NCI-H510A (cell line): ENCODE measurements at regions not wholly inside any gene's neighbourhood (a gene's known extent, or its start where the extent isn't known, plus 50 kb on each side); places are given as distances from the start of the nearest gene placed in this dataset.
"Not testable (repeated sequence)": the region's sequence is repeated elsewhere in the genome, so short reads cannot be mapped to it uniquely, and the experiment has no call there.

Experiments
- DNase-seq: peaks from one replicate; lab custom pipeline; 2025; lab: John Stamatoyannopoulos, UW

GRCh38 chr9:129545876-129546275 lies 75.0 kb downstream of the C9orf50 start:
- DNase-seq = not testable (repeated sequence)

DNA sequence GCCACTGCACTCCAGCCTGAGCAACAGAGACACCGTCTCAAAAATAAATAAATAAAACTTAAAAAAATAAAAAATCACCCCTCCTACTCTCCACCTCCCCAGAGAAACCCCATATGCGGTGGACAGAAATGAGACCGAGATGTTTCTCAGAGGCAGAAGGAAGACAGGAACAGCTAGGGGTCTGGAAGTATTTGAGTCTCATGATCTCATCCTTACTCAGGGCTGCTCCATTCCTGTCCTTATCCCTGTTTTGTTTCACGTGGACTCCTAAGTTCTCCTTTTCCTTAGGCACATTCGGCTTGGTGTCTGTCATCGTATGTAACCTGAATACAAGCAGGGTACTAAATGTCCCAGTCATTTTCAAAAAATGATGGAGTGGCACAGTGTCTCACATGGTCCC lies 76.1 kb downstream of the C9orf50 start:
- DNase-seq = no peak

GRCh38 chr9:129542741-129543140 lies 78.2 kb downstream of the C9orf50 start:
- no peak for DNase-seq

- no peak for DNase-seq
Observed at GRCh38 chr9:129541270-129541669, 79.6 kb downstream of the C9orf50 start.

DNA sequence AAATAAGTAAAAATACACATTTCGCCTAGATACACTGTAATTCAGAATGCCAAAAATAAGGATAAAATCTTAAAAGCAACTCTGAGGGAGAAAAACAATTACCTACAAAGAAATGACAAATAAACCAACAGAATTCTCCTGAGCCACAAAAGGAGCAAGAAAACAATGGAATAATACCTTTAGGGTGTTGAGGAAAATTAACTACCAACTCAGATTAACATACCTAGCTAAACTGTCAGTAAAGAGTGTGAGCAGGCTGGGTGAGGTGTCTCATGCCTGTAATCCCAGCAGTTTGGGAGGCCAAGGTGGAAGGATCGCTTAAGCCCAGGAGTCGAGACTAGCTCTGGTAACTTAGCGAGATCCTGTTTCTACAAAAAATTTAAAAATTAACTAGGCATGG lies 81.5 kb downstream of the C9orf50 start:
- DNase-seq = no peak

GRCh38 chr9:129531860-129532402 lies 89.0 kb downstream of the C9orf50 start:
- DNase-seq = not testable (repeated sequence)

DNA sequence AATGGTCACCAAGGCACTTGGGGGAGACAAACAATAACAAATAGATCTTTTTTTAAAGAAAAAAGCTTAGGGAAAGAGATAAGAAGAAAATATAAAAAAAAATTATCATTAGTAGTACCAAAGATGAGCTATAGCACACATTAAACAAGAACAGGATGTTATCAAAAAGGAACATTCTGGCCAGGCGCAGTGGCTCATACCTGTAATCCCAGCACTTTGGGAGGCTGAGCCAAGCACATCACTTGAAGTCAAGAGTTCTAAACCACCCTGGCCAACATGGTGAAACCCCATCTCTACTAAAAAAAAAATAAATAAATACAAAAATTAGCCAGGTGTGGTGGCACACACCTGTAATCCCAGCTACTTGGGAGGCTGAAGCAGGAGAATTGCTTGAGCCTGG lies 92.9 kb downstream of the C9orf50 start:
- DNase-seq = not testable (repeated sequence)

DNA sequence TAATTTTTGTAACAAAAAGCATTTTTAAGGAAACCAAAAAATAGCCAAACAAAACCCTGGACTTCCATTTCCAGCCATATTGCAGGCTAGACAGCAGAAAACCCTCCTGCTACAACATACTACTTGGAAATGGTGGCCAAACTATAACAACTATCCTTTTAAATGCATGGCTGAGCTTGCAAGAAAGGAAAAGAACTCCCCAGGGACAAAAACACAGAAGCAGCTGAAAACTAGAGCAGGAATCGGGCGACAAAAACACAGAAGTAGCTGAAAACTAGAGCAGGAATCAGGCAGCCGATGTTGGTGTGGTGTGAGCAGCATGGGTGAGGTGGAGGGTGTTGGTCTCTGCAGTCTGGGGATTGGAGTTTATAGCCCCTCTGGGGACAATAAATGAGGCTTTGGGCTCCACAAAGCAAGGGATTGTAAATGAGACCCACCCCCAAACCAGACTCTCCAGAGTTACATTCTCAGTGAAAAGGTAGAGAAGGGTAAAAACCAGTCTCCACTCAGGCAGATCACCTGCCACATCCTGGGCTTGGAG lies 95.2 kb downstream of the C9orf50 start:
- no peak for DNase-seq

- DNase-seq = no peak
Observed at GRCh38 chr9:129524582-129525270, 96.2 kb downstream of the C9orf50 start.

GRCh38 chr9:129523943-129524581 lies 96.8 kb downstream of the C9orf50 start:
- DNase-seq = no peak

- DNase-seq = no peak
Observed at GRCh38 chr9:129522351-129522750, 98.5 kb downstream of the C9orf50 start.

- DNase-seq = no peak
Observed at GRCh38 chr9:129520082-129520481, 100.8 kb downstream of the C9orf50 start.

GRCh38 chr9:129518074-129518473 lies 102.8 kb downstream of the C9orf50 start:
- no peak for DNase-seq

- no peak for DNase-seq
Observed at GRCh38 chr9:129517006-129517405, 103.9 kb downstream of the C9orf50 start.

DNA sequence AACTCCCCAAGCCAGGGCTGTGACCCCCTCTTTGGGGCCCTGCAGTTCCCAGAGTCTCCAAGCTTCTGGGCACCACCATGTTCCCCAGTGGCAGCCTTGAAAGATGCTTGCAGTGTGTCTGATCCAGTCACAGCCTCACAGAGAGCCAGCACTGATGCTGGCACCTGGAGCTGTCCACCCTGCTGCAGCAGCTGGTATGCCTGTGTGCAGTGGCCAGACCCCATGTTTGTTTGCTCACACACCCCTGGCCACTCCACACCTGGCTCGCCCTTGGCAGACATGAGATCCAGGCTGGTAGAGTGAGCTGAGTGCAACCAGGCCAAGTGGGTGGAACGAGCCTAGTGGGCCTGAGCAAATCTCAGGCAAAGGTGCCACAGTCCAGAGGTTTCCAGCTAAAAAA lies 106.0 kb downstream of the C9orf50 start:
- DNase-seq = no peak

GRCh38 chr9:129514497-129514867 lies 106.4 kb downstream of the C9orf50 start:
- no peak for DNase-seq

DNA sequence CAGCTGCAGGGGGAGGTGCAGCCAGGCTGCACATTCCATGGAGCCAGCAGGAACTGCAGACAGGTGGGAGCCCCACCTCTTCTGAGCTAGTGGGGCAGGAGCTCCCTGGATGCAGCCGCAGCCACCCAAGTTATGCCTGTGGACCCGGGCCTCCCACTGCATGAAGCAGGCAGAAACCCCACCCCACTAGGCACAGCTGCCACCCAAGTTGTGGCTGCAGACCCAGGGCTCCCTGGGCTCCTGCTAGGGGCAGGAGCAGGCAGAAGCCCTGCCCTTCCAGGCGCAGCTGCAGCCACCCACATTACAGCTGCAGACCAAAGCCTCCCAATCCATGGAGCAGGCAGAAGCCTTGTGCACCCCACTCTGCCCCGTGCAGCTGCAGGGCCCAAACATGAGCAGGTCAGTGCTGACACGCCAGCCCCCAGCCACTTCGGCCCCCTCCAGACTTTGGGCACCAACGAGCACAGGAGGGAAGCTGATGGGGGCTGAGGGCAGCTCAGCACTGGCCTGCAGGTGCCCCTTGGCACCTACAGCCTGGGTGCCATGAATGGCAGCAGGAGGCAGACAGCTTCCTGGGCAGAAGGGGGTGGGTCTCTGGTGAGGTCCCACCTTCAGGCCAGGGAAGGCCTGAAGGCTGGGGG lies 106.9 kb downstream of the C9orf50 start:
- DNase-seq = no peak

DNA sequence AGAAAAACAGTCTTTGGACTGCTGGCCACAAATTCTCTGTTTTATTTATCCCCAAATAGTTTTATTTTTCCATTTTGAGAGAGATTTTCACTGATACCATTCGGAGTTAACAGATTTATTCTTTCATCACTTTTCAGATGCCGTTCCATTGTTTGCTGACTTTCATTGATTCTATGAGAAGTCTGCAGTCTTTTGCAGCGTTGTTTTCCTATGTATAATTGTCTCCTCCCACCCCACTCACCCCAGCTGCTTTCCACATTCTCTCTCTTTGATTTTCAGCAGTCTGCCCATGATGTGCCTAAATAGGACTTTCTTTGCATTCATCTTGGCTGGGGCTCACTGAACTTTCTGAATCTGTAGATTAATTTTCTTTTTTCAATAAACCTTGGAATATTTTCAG lies 107.6 kb downstream of the C9orf50 start:
- no peak for DNase-seq

GRCh38 chr9:129511285-129511900 lies 109.5 kb downstream of the C9orf50 start:
- no peak for DNase-seq

GRCh38 chr9:129509533-129509928 lies 111.4 kb downstream of the C9orf50 start:
- DNase-seq = no peak

GRCh38 chr9:129507805-129508204 lies 113.1 kb downstream of the C9orf50 start:
- DNase-seq = no peak

DNA sequence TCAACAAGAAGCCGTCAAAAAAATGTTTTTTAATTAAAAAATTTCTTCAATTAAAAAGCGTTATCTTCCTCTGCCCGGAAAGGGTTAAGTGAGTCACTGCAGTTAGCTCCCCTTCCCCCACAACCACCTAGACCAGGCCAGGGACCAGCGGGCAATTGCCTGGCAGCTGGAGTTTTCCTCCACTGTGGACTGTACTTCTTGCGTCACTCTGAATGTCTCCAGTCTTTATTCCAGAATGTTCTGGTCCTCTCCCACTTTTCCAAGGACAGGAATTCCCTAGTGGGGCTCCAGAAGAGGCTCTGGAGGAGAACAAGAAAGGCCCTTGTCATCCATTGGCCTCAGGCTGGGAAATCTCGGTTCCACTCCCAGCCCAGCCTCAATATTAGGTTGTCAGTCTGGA lies 114.0 kb downstream of the C9orf50 start:
- DNase-seq = no peak
